Spinal cord (tissue), 9 donors: ENCODE measurements at regions not wholly inside any gene's neighbourhood (a gene's known extent, or its start where the extent isn't known, plus 50 kb on each side); places are given as distances from the start of the nearest gene placed in this dataset.
"Not testable (repeated sequence)": the region's sequence is repeated elsewhere in the genome, so short reads cannot be mapped to it uniquely, and the experiment has no call there.

Experiments used
- DNase-seq, 6 donors: peaks; one replicate each; pipeline versions ENCODE4 v3.0.0 to v3.0.0-alpha.2; 2013 to 2015; ENCODE audit warnings: low spot score in 6 of 6, low read depth in 4 of 6
- H3K27ac ChIP-seq: one replicate; pipeline ENCODE4 v1.5.1; 2013; ENCODE audit warnings: low read depth, low read length, control low read depth
- H3K27me3 ChIP-seq: one replicate; pipeline ENCODE4 v1.6.1; 2013; ENCODE audit warnings: low read length; ENCODE audit not compliant: control insufficient read depth, insufficient read depth
- H3K36me3 ChIP-seq: one replicate; pipeline ENCODE4 v1.6.1; 2013; ENCODE audit warnings: low read length; ENCODE audit not compliant: control insufficient read depth, insufficient read depth
- H3K4me1 ChIP-seq: one replicate; pipeline ENCODE4 v1.6.1; 2013; ENCODE audit warnings: low read length; ENCODE audit not compliant: control insufficient read depth, insufficient read depth
- H3K4me3 ChIP-seq: one replicate; pipeline ENCODE4 v1.5.1; 2013; ENCODE audit warnings: low read depth, low read length, control low read depth
- H3K9me3 ChIP-seq: one replicate; pipeline ENCODE4 v1.6.1; 2013; ENCODE audit warnings: low read length; ENCODE audit not compliant: control insufficient read depth, insufficient read depth
- WGBS: methylation state at CpG from one replicate; pipeline ENCODE4 v1.1.5; 2013; ENCODE audit warnings: missing lambda C conversion rate; ENCODE audit not compliant: insufficient coverage; 5-methylcytosine and 5-hydroxymethylcytosine counted together
- donor health status: healthy.

GRCh38 chr7:91465595-91466061 is 201.4 kb downstream of the FZD1 start:
- no peak overlapping the region for H3K4me3 ChIP-seq
- no CpG with 5 or more reads among the region's 2 CpGs for WGBS
- no peaks in the 10 kb centered on the region for H3K27me3 ChIP-seq
- H3K27ac ChIP-seq, result no peak overlapping the region
- no peaks in the 10 kb centered on the region for H3K4me1 ChIP-seq
- no peaks in the 10 kb centered on the region for H3K9me3 ChIP-seq
- no peaks in the 10 kb centered on the region for H3K36me3 ChIP-seq
- DNase-seq, result peak in 1 of 6 donors; percentile 25

- no peak overlapping the region for H3K4me3 ChIP-seq
- H3K9me3 ChIP-seq, result no peaks in the 10 kb centered on the region
- no peak overlapping the region for H3K27ac ChIP-seq
- no peaks in the 10 kb centered on the region for H3K27me3 ChIP-seq
- H3K36me3 ChIP-seq, result no peaks in the 10 kb centered on the region
- H3K4me1 ChIP-seq, result no peaks in the 10 kb centered on the region
- no peak for DNase-seq
Measured at GRCh38 chr7:91468256-91468655, 204.0 kb downstream of the FZD1 start.

DNA sequence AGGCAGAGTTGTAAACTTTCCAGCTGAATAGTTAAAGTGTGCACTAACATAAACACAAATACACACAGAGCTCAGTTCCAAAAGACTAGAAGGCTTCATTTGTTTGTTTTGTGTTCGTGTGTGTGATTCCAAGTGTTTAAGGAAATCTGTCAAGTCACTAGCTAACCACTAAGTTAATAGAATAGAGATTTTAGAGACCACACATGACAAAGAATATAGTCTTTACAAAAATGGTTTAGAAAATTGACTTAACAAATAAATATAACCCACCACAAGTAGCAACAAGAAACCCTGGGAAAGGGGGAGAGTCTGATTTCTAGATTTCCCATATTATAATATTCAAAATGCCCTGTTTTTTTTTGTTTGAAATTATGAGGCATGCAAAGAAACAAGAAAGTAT is 209.4 kb downstream of the FZD1 start:
- no peaks in the 10 kb centered on the region for H3K27me3 ChIP-seq
- no peaks in the 10 kb centered on the region for H3K36me3 ChIP-seq
- no CpG with 5 or more reads among the region's 1 CpG for WGBS
- H3K4me1 ChIP-seq, result no peaks in the 10 kb centered on the region
- H3K4me3 ChIP-seq, result no peak overlapping the region
- peaks cover 5% of the 10 kb centered on the region for H3K9me3 ChIP-seq
- H3K27ac ChIP-seq, result no peak overlapping the region
- no peak for DNase-seq

DNA sequence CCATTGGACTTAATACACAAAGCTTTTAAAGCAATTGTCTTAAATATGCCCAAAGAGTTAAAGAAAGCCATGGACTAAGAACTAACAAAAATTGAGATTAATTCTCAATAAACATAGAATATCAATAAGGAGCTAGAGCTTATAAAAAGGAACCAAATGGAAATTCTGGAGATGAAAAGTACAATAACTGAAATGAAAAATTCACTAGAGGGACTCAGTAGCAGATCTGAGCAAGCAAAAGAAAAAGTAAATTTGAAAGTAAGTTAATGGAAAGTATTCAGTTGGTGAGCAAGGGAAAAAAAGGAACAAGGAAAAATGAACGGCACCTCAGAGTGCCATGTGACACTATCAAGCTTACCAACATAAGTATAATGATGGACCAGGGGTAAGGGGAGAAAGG is 209.8 kb downstream of the FZD1 start:
- H3K4me1 ChIP-seq, result no peaks in the 10 kb centered on the region
- H3K27ac ChIP-seq, result no peak overlapping the region
- peaks cover 5% of the 10 kb centered on the region for H3K9me3 ChIP-seq
- WGBS, result no CpG with 5 or more reads among the region's 1 CpG
- no peaks in the 10 kb centered on the region for H3K27me3 ChIP-seq
- H3K36me3 ChIP-seq, result no peaks in the 10 kb centered on the region
- H3K4me3 ChIP-seq, result no peak overlapping the region
- no peak for DNase-seq

DNA sequence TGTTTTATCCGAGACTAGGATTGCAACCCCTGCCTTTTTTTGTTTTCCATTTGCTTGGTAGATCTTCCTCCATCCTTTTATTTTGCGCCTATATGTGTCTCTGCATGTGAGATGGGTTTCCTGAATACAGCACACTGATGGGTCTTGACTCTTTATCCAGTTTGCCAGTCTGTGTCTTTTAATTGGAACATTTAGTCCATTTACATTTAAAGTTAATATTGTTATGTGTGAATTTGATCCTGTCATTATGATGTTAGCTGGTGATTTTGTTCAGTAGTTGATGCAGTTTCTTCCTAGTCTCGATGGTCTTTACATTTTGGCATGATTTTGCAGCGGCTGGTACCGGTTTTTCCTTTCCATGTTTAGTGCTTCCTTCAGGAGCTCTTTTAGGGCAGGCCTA is 216.2 kb downstream of the FZD1 start:
- H3K4me3 ChIP-seq, H3K36me3 ChIP-seq, H3K27me3 ChIP-seq, DNase-seq, H3K4me1 ChIP-seq, H3K9me3 ChIP-seq, H3K27ac ChIP-seq: not testable (repeated sequence)
- WGBS, result no CpG with 5 or more reads among the region's 5 CpGs

- Histone ChIP-seq H3K4me1 (no peaks in the 10 kb centered on the region), H3K27me3 (no peaks in the 10 kb centered on the region), H3K36me3 (no peaks in the 10 kb centered on the region), H3K27ac (no peak overlapping the region), H3K4me3 (no peak overlapping the region), H3K9me3 (no peaks in the 10 kb centered on the region)
- no peak for DNase-seq
Measured at GRCh38 chr7:91491868-91492267, 227.6 kb downstream of the FZD1 start.

DNA sequence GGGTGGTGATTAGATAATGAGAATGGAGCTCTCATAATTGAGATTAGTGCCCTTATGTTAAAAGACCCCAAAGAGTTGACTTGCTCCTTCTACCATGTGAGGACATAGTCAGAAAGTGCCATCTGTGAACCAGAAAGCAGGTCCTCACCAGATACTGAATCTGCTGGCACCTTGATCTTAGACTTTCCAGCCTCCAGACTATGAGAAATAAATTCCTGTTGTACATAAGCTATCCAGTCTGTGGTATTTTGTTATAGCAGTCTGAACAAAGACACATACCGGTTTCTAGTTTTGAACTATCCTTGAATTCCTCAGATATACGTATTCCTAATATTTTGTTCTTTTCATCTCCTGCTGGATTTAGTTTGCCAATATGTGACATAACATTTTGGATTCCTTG is 228.1 kb downstream of the FZD1 start:
- no CpG with 5 or more reads among the region's 2 CpGs for WGBS
- H3K27me3 ChIP-seq, result no peaks in the 10 kb centered on the region
- DNase-seq, result no peak
- H3K36me3 ChIP-seq, result no peaks in the 10 kb centered on the region
- H3K4me1 ChIP-seq, result no peaks in the 10 kb centered on the region
- H3K27ac ChIP-seq, result no peak overlapping the region
- no peaks in the 10 kb centered on the region for H3K9me3 ChIP-seq
- H3K4me3 ChIP-seq, result no peak overlapping the region

- H3K4me3 ChIP-seq, result no peak overlapping the region
- WGBS, result 83% methylated on average over 1 of the region's 3 CpGs
- DNase-seq, result no peak
- H3K27me3 ChIP-seq, result no peaks in the 10 kb centered on the region
- no peaks in the 10 kb centered on the region for H3K4me1 ChIP-seq
- H3K36me3 ChIP-seq, result no peaks in the 10 kb centered on the region
- H3K27ac ChIP-seq, result no peak overlapping the region
- H3K9me3 ChIP-seq, result no peaks in the 10 kb centered on the region
Measured at GRCh38 chr7:91492773-91493172, 228.5 kb downstream of the FZD1 start.

- H3K9me3 ChIP-seq, result no peaks in the 10 kb centered on the region
- no peaks in the 10 kb centered on the region for H3K4me1 ChIP-seq
- H3K4me3 ChIP-seq, result no peak overlapping the region
- no peak overlapping the region for H3K27ac ChIP-seq
- H3K36me3 ChIP-seq, result no peaks in the 10 kb centered on the region
- H3K27me3 ChIP-seq, result no peaks in the 10 kb centered on the region
- no peak for DNase-seq
- WGBS, result no CpG with 5 or more reads among the region's 1 CpG
Measured at GRCh38 chr7:91494450-91494849, 230.2 kb downstream of the FZD1 start.

DNA sequence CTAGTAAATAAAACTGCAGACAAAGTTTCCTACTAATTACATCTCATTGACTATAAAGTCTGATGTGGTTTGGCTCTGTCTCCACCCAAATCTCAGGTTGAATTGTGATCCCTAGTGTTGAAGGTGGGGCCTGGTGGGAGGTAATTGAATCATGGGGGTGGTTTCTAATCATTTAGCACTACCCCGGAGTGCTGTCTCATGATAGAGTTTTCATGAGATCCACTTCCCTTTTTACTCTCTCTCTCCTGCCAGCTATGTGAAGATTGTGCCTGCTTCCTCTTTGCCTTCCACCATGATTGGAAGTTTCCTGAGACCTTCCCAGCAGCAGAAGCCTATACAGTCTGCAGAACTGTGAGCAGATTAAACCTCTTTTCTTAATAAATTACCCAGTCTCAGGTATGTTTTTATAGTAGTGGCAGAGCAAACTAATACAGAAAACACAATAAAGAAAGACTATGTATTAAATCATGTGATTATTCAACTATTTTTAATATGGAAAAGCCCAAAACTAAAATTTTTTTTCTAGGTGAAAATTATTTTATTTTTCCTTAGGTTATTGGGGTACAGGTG is 232.1 kb downstream of the FZD1 start:
- no peaks in the 10 kb centered on the region for H3K4me1 ChIP-seq
- DNase-seq, result no peak
- no peaks in the 10 kb centered on the region for H3K36me3 ChIP-seq
- no peak overlapping the region for H3K27ac ChIP-seq
- H3K4me3 ChIP-seq, result no peak overlapping the region
- H3K27me3 ChIP-seq, result no peaks in the 10 kb centered on the region
- no peaks in the 10 kb centered on the region for H3K9me3 ChIP-seq
- no CpG with 5 or more reads among the region's 1 CpG for WGBS
